Hindlimb muscle (tissue), 1 donor: ENCODE measurements at regions not wholly inside any gene's neighbourhood (a gene's known extent, or its start where the extent isn't known, plus 50 kb on each side); places are given as distances from the start of the nearest gene placed in this dataset.

Experiments
- DNase-seq: peaks from one replicate; pipeline ENCODE4 v3.0.0-alpha.2; 2013

DNA sequence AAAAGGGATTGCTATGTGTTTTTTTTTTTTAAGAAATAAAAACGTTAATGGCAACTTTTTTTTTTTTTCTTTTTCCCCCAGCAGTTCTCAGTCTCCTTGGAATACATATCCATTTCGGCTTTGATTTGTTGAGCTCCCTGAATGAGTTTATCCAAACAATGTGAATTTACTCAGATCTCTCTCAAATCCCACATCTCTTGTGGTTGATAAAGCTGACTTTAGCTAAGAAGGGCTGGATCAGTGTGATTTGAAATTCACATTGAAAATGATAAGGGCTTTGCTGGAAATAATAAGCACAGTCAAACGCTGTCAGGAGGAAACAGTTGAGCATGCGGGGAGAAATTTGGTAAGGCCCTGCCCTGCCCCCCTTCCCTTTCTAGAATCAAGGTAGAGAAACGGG is 74.1 kb upstream of the IRX3 start:
- DNase-seq = no peak

DNA sequence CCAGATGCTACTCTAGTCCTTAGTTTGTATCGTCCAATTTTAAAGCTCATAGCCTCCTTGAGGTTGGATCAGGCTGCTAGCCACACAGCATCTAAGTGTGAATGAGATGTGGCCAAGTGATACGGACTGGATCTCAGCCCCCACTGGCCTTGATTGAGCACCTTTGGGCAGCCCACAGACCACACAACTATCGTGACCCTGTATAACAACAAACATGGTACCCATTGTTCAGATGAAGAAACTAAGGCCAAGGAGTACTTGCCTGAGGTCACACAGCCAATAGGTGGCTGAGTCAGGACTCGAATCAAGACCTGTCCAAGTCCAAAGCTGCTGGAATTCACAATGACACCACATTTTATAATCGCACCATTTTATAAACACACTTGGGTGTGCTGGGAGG is 73.0 kb upstream of the IRX3 start:
- DNase-seq = no peak

DNA sequence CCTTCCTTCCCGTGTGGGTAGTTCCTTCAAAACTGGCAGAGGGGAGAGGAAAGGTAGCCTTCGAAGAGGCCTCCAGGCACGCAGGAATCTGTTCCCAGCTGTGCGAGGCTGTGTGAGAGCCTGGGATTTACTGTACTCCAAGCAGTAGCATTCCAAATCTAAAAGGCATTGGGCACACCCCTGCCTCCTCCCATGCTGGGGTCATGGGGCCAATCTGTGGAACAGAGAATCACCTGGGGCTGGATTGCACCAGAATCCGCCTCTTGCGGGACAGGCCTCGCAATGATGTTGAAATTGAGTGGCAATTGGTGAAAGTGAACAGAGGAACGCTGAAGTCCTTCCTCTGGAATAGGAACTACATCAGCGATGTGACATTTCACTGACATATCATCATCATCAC is 72.5 kb upstream of the IRX3 start:
- DNase-seq = no peak

DNA sequence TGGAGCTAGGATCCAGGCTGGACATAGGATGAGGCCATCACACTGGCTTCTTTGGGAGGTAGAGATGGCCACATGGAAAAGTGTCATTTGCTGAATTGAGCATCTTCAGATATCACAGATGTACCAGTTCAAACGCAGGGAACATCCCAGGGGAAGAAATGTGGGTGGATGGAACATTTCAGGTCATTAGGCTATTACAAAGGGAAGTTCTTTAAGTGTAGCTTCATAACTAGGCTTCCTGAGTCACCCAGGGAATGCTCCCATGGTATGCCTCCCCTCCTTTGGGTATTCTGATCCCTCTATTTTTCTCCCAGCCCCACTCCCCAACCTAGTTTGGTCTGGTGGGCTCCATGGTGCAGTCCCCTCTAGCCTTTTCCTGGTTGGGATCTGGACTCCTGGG is 69.8 kb upstream of the IRX3 start:
- no peak for DNase-seq

DNA sequence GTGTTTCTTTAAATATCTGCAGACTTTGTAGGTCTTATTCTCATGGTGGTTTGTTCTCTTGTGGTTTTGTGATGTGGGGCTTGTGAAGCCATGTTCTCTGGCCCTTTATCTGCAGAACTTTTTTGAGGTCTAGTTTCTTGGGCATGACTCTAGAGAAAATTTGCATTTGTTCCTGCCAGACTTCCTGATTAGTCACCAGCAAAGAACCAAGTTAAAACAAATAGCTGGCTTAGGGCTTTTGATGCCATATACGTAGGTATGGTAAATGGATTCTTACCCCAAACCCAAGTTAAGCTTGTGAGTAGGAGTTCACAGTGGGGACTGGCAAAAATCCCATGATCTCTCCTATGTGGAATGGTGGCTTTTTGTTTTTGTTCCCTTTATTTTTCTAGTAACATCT is 68.7 kb upstream of the IRX3 start:
- DNase-seq = no peak

DNA sequence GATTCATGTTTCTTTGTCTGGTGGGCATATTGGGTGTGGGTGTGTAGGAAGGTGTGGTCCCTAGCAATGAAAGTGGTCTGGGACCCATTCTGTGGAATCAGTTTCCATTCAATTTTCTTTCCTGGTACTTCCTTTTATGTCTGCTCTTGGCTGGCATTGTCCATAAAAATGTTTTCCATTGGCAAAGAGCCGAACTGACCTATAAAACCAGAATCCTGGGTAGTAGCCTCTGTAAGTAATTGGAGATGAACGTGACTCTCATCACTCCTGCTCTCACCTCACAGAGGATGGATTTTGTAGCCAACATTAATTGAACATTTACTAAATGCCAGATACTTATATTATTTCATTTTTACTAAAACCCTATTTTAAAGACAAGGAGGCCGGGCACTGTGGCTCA is 66.5 kb upstream of the IRX3 start:
- DNase-seq = no peak

DNA sequence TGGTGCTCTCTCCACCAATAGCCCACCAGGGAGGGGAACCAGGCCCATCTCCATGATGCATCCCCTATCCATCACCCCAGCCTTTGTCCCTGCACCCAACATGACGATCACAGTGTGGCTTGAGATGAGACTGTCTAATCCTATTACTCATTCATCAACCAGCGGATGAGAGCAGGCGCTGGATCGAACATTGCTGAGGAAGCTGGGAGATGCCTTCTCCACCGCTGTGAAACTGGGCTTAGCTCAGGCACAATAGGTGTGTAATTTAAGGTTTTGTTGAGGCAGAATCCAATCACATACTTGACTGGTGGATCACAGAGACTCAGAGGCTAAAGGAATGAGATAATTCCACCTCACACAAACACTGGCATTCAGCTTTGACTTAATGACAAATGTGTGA is 64.6 kb upstream of the IRX3 start:
- no peak for DNase-seq

DNA sequence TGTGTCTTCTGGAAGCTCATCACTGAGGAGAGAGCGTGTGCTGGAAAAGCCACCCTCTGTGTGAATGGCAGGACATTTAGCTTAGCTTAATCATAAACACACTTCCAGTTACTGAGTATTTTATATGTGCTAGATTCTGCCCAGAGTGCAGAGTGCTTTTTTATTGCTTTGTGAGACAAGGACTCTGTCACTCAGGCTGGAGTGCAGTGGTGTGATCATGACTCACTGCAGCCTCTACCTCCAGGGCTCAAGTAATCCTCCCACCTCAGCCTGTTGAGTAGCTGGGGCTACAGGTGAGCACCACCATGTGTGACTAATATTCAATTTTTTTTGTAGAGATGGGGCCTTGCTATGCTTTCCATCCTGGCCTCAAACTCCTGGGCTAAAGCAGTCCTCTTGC is 61.4 kb upstream of the IRX3 start:
- no peak for DNase-seq

DNA sequence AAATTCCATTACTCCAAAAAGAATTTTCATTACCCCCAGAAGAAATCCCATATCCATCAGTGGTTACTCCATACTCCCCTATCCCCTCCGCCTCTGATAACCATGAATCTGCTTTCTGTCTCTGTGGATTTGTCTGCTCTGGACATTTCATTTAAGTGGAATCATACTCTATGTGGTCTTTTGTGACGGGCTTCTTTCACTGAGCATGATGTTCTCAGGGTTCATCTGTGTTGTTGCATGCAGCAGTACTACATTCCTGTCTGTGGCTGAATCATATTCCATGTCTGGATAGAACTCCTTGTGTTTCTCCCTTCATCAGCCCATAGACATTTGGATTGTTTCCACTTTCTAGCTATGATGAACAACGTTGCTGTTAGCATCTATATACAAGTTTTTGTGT is 59.5 kb upstream of the IRX3 start:
- no peak for DNase-seq

DNA sequence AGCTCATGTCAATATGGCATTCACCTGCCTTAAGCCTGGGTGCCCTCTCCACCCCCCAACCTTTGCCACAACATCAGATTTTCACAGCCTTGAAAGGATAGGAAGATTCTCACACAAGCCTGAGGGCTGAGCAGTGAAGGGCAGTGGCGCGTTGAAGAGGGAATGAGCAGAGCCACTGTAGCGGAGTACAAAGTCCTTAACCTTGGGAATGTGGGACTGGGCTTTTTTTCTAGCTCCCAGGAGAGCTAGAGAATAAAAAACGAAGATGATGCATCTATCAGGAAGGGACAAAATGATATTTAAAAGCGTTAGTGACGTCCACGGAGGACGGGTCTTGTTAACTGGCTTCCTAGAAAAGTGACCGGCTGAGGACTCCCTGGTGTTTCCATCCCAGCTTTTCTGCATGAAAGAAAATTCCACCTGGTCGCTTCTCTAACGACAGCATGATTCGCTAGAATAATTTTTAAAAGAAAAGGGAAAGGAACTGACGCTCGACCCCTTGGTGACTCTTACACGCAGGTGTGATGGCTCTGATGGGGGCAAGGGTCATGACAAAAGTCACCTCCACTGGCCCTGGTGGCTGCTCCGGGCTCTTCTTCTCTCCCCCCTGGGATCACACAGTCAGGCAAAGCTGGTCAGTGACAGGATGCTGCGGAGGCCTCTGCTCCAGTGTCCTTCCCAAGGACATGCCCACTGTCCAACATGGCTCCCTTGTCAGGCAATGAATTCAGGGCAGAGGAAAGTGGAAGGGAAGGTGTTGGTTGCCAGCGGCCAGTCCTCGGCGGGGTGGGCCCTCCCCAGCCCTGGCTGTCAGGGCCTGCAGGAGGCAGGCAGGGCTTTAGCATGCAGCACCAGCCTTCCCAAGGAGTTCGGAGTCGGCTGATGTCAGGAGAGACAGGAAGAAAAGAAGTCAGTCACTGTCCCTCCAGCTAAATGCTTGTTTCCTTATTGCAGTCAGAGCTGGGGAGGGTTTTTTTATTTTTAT is 58.4 kb upstream of the IRX3 start:
- DNase-seq = no peak

DNA sequence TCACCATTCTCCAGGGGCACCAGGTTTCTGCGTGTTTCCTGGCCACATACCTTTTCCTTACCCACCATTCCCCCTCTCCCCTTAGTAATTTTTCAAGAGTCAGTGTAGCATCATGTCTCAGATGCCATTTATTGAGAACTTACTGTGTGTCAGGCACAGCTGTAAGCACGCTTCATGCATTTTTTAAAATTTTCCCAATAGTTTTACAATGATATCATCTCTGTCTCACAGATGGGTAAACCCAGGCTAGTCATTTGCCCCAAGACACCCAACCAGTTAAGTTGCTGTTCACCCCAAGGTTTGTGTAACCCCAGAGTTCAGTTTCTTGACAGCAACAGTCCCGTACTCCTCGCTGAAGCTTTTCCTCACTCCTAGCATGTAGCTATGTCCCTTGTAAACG is 56.4 kb upstream of the IRX3 start:
- no peak for DNase-seq

DNA sequence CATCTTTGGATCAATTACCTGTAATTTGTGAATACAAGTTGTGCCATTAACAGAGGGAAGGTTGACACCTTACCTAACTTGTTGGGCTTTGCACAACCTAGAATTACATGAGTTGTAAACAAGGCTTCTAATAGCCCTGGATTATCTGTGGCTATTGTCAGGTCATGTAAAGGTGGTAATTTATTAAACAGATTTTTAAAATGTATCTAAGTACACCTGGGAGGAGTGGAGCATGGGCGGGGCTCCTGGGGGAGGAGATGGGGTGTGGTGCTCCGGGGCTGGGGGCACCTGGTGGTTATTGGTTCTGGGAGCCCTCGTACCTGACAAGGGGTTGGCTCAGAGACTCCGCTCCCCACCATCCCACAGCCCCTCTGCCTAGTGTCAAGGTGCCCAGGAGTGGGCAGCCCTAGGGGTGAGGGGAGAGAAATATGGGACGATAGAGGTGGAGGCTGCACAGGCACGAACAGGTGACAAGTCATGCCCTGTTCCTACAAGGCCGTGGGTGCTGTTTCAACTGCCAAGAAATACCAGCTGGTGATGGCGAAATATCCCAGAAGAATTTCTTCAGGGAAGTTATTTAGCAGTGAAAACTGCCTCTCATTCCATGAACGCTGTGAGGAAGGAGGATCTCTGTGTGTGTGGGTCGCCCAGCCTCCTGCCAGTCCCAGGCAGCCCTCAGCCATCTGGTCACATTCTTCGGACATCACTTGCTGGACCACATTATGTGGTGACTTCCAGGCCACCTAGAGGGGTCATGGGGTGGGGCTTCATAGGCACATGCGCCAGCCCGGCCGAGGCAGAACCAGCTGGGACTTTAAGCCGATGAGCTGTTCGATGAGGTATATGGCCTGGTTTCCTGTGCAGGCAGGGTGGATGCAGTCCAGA is 55.5 kb upstream of the IRX3 start:
- DNase-seq = no peak

DNA sequence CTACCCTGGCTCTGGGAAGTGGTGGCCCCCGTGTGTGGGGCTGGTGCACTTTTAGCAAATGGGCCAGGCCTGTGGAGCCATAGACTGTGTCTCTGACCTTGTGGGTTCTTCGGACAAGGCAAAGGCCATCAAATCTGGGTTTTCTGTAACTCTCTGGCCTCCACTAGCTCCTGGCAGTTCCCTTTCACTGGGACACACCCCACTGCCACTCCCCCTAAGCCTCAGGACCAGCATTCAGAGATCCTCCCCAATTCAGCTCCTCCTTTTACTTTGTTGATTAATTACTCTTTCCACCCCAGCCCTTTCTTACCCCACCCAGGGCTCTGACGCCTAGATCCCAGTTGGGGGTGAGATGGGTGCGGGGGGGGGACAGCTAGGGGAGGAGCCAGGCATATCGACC is 53.9 kb upstream of the IRX3 start:
- DNase-seq = no peak

DNA sequence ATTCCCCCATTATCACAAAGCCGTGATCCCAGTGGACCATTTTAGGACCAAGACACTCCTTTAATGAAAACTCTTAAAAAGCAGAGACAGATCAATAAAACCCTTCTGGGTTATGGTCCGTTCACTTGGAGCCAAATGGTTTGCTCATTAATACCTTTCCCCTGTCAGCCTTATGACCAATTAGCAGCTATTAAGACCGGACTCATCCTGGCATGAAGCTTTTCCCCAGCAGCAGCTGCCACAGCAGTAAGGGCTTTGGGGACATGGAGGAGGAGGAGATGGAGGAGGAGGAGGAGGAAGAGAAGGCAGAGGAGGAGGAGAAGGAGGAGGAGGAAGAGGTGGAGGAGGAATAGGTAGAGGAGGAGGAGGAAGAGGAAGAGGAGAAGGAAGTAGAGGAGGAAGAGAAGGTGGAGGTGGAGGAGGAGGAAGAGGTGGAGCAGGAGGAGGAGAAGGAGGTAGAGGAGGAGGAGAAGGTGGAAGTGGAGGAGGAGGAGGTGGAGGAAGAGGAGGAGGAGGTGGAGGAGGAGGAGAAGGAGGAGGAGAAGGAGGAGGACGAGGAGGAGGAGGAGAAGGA is 50.1 kb upstream of the IRX3 start:
- no peak for DNase-seq
